ENCODE measurements at regions not wholly inside any gene's neighbourhood (a gene's known extent, or its start where the extent isn't known, plus 50 kb on each side); places are given as distances from the start of the nearest gene placed in this dataset.

DNA sequence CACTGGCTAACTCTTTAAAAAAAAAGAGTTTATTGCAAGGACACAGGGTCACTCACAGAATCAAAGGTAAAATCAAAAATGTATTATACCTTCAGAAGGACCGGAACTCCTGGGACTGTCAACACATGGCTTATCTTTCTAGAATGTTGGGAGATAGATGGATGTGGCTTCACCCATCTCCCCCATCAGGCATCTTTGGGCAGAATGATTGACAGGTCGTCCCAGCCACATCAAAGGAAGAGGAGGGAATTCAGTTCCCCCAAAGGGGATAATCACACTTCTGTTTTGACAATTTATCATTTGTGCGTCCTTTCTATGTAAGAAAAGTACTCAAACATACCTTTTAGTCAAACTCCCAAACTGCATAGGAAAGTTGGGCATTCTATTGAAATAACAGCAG, 228.6 kb upstream of the CDH5 start:
- DNase-seq (ENCODE audit: low read depth), result no peak

- no peak for DNase-seq (ENCODE audit: low read depth)
Measured at GRCh38 chr16:66136841-66137240, 229.7 kb upstream of the CDH5 start.

GRCh38 chr16:66135838-66136237, 230.7 kb upstream of the CDH5 start:
- DNase-seq (ENCODE audit: low read depth), result no peak

GRCh38 chr16:66135421-66135831, 231.1 kb upstream of the CDH5 start:
- no peak for DNase-seq (ENCODE audit: low read depth)

- DNase-seq (ENCODE audit: low read depth), result no peak
Measured at GRCh38 chr16:66134875-66135274, 231.6 kb upstream of the CDH5 start.

DNA sequence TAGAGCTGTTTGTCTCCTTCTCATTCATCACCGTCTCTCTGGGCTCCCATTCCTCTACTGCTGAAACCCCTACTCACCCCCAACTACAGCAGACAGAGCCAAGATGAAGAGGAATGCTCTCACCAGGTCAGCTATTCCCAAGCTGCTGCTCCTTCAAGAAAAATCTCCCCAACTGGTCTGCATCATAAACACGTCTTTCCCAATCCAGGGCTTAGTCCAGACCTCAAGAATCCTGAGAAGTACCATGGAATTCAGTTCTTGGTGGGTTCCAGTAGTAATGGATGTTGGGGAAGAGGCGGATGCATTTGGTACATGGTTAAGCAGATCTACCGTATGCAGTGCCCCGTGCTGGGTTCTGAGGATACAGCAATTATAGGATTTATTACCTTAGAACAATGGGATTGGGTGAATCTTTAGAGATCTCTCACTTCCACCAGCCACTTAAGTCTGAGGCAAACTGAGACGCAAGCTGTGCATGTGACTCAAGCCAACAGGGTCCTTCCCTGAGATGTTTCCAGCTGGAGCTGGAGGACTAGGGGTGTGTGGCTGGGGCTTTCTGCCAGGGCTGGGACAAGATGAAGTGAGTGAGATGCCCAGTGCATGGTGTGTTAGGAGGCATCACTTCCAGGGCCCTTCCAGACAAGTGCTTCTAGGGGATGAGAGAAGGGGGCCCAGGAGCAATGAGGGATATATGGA, 232.7 kb upstream of the CDH5 start:
- no peak for DNase-seq (ENCODE audit: low read depth)

DNA sequence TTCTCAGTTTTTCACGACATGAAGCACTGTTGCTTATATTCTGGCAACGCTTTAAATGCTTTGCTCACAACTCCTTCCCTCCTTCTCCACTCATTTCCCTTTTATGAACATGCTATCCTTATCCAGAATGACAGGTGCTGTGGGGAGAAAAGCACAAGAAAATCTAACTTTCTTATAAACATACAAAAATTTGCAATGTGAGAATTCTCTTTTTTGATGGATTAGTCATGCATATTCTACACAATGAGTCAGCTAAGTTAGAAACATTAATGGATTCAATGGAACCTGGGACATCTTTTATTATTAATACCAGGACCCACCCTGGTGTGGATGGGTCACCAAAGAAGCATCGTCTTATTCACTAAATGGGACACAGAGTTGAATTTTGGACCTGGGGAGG, 234.6 kb upstream of the CDH5 start:
- no peak for DNase-seq (ENCODE audit: low read depth)

- no peak for DNase-seq (ENCODE audit: low read depth)
Measured at GRCh38 chr16:66131156-66131807, 235.2 kb upstream of the CDH5 start.

DNA sequence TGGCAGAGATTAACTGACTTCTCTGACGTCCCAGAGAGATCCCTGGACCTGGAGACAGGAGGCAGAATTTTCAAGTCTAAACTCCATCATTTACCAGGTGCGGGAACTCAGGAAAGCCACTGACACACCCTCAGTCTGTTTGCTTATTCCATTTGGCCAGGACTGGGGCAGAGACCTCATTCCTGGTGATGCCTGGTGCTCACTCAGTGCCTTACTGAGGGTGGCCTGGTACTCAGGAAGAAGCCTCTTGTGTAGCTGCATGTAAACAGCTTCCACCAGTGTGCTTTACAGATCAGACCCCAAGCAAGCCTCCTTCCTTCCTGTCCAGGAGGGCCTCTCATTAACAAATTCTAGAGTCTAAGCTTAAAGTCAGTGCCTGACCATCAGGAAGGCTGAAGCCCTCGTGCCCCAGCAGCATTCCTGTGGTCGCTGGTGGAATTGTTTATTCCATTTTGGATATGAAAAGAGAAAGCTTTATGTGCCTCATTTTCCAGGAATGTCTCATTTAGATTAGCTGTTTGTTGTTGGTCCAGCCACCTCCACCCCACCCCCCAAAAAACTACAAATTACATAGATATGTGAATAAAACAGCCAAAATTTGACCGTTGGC, 236.1 kb upstream of the CDH5 start:
- DNase-seq (ENCODE audit: low read depth), result peak; percentile 47

DNA sequence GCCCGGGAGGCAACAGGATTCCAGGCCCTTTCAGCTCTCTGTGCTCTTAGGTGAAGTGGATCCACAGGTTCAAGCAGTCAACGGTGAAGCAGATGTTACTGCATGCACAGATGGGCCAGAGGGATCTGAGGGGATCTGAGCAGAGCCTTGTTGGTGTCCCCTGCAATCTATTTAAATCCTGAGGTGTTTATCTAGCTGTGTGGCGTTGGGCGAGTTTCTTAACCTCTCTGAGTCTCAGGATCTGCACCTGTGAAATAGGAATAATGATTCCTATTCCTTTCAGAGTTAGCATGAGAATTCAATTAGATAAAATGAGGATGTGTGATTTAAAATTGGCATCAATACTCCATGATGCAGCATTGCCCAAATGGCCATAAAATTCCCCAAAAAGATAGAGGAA, 237.3 kb upstream of the CDH5 start:
- no peak for DNase-seq (ENCODE audit: low read depth)

DNA sequence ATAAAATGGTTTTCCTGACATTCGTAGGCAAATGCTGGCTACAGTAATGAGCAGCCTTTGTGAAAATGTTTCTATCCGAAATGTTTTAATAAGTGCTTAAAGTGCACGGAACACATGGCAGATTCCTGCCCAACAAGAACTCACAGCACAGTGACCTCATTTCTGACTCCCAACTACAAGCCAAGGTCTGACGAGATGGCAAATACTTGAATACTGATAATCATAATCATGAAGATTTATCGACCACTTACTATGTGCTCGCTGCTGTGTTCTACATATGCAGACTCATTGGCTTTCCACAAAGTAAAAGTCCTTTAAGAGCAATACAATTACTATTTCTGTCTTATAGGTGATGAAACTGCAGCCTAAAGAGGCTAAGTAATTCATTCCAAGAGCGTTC, 238.1 kb upstream of the CDH5 start:
- DNase-seq (ENCODE audit: low read depth), result no peak

- DNase-seq (ENCODE audit: low read depth), result no peak
Measured at GRCh38 chr16:66127459-66128370, 238.8 kb upstream of the CDH5 start.

DNA sequence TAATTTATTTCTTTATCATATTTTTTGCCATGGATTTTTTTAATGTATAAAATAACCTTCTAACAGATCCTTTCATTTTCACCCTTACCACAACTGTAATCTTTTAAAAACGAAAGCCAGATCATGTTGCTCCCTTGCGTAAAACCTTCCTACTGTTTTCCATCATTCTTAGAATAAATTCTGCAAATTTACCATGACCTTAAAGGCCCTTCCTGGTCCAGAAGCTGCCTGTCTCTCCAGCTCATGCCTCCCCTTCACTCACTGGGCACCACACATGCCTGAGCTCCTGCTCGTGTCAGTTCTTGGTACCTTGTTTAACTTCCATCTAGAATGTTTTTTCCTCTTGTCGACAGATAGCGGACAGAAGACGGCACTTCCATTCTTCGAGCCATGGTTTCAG, 245.0 kb upstream of the CDH5 start:
- DNase-seq (ENCODE audit: low read depth), result no peak

DNA sequence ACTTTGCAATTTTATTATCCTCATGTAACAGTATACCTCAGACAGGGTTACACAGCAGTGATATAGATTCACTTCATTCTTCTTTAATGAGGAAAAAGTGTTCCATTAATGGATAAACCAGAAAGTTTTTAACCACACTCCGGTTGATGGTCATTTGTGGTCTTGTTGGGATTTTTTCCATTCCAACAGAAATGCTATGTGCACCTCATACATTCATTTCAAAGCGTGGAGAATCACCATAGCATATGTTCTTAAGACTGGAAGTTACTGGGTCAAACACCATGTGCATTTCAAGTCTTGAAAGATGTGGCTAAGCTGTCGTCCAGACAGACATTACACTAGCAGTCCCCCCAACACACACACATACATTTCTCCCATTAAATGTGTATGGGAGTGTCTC, 245.8 kb upstream of the CDH5 start:
- DNase-seq (ENCODE audit: low read depth), result no peak

- DNase-seq (ENCODE audit: low read depth), result peak; percentile 54
Measured at GRCh38 chr16:66116163-66117002, 250.1 kb upstream of the CDH5 start.

DNA sequence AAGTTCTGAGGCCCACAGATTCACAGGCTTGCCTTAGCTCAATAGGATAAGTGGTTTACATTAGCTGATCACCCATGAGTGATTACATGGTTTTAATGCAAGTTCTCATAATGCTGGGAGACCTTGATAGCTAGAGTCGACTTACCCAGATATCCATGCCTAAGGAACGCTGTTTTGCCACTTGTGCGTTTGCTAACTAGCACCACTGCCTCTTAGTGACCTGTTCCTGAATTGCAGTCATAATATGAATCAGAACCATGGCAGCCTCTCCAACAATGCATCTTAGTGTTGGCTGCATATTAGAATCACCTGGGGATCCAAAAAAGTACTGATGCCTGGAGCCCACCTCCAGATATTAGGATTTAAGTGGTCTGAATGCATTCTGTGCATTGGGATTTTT, 251.1 kb upstream of the CDH5 start:
- DNase-seq (ENCODE audit: low read depth), result no peak

DNA sequence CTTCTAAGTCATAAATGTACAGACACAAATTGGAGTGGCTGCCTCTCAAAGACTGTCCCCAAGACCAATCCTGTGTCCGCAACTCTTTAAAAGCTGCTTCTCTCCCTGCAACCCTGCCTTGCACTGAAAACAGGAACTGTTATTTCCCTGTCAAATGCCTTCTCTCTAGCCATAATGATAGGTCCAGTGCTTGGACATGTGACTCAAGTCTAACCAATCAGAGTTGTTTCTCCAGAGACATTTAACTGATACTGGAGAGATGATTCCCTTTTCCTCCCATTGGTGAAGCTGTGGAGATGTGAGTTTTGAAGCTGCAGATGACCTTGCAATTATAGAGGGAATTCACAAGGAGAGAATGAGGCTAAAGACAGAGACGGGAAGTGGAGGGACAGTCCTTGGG, 253.3 kb upstream of the CDH5 start:
- no peak for DNase-seq (ENCODE audit: low read depth)

- no peak for DNase-seq (ENCODE audit: low read depth)
Measured at GRCh38 chr16:66109677-66110076, 256.8 kb upstream of the CDH5 start.

GRCh38 chr16:66107661-66108060, 258.8 kb upstream of the CDH5 start:
- DNase-seq (ENCODE audit: low read depth), result peak; percentile 78

DNA sequence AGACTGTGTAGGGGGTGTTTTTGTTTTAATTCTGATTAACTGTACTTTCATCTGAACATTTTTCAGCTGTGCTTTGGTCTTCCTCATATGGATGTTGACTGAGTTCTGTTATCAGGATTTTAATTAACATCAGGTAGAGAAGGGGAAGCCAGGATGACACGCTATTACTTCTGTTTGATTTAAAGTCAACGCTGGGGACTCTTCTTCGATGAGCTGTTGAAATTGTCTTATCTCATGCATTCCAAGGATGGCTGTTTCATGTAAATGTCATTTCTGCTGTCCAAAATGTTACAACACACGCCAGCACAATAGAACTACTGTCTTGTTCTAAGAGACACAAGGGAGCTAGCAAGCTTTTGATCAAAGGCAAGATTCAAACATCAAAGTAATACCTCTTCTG, 263.3 kb upstream of the CDH5 start:
- no peak for DNase-seq (ENCODE audit: low read depth)

GRCh38 chr16:66099306-66099705, 267.2 kb upstream of the CDH5 start:
- no peak for DNase-seq (ENCODE audit: low read depth)

DNA sequence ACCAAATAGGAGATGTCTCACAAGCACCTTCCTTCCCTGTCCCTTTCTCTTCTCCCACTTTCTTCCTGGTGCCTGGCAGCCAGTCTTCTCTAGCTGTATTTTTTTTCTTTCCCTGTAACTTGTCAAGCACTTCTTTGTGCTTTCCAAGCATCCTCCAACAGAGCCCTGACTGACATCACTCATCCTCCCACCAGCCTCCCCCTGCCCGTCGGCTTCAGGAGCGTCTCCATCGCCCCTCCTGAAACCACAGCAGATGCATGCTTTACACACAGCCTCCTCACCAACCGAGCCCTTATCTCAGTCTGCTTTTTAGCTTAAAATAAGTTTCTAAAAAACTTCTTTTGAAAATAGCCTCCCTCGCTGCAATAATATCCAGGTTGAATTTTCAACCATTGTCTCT, 268.7 kb upstream of the CDH5 start:
- DNase-seq (ENCODE audit: low read depth), result no peak
